ENCODE measurements at regions not wholly inside any gene's neighbourhood (a gene's known extent, or its start where the extent isn't known, plus 50 kb on each side); places are given as distances from the start of the nearest gene placed in this dataset.

DNA sequence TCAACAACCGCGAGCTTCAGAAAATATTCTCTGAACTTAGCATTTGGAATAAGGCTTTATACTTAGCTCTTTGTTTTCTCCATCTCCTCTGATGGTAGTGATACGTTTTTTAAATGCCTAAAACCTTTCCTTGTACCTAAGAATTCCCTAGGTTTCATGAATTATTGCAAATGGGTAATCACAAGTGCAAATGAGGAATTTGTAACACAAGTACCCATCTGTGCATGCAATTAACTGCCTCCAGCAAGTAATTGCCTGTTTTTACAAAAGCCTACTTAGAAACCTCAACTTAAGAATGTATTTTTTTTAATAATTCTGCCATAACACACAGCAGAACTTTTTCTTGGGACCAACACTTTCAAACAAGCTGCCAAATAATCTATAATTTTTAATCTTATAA lies 149.2 kb downstream of the PHLDA1 start:
- no peak overlapping the region for H3K4me2 ChIP-seq (ENCODE audit: insufficient read depth, low read length)
- H3K9me3 ChIP-seq (ENCODE audit: low read depth, low read length): no peaks in the 10 kb centered on the region
- H3K36me3 ChIP-seq (ENCODE audit: insufficient read depth, low read length): no peaks in the 10 kb centered on the region
- no peaks in the 10 kb centered on the region for H3K27me3 ChIP-seq (ENCODE audit: insufficient read depth, low read length)
- peaks cover 10% of the 10 kb centered on the region for H3K4me1 ChIP-seq (ENCODE audit: insufficient read depth, low read length)
- TF ChIP-seq CTCF (IDR thresholded peaks at IDR 0.05; ENCODE audit: extremely low read depth, low read depth, low read length): no peak
- no peaks in the 10 kb centered on the region for H3K79me2 ChIP-seq (ENCODE audit: insufficient read depth, low read length)
- no peak overlapping the region for H2AFZ ChIP-seq (ENCODE audit: low read length)
- no peak overlapping the region for H3K4me3 ChIP-seq (ENCODE audit: insufficient read depth, low read length)
- DNase-seq (ENCODE audit: insufficient read length, low spot score, missing footprints): no peak
- H3K27ac ChIP-seq (ENCODE audit: low read depth, low read length): no peak overlapping the region
- no peaks in the 10 kb centered on the region for H4K20me1 ChIP-seq (ENCODE audit: insufficient read depth, low read length)

- no peak for DNase-seq (ENCODE audit: insufficient read length, low spot score, missing footprints)
- no peak overlapping the region for H3K4me2 ChIP-seq (ENCODE audit: insufficient read depth, low read length)
- no peak for TF ChIP-seq CTCF (IDR thresholded peaks at IDR 0.05; ENCODE audit: extremely low read depth, low read depth, low read length)
- H3K27me3 ChIP-seq (ENCODE audit: insufficient read depth, low read length): no peaks in the 10 kb centered on the region
- no peak overlapping the region for H3K27ac ChIP-seq (ENCODE audit: low read depth, low read length)
- no peaks in the 10 kb centered on the region for H3K9me3 ChIP-seq (ENCODE audit: low read depth, low read length)
- no peaks in the 10 kb centered on the region for H3K36me3 ChIP-seq (ENCODE audit: insufficient read depth, low read length)
- H3K4me1 ChIP-seq (ENCODE audit: insufficient read depth, low read length): peaks cover 14% of the 10 kb centered on the region
- H4K20me1 ChIP-seq (ENCODE audit: insufficient read depth, low read length): no peaks in the 10 kb centered on the region
- H2AFZ ChIP-seq (ENCODE audit: low read length): no peak overlapping the region
- H3K79me2 ChIP-seq (ENCODE audit: insufficient read depth, low read length): no peaks in the 10 kb centered on the region
- no peak overlapping the region for H3K4me3 ChIP-seq (ENCODE audit: insufficient read depth, low read length)
These were observed 149.7 kb downstream of the PHLDA1 start for GRCh38 chr12:75881920-75882319.

GRCh38 chr12:75877763-75878621 lies 153.6 kb downstream of the PHLDA1 start:
- Histone ChIP-seq H3K4me3 (ENCODE audit: insufficient read depth, low read length) (peak overlapping the region; percentile 47), H3K4me1 (ENCODE audit: insufficient read depth, low read length) (peaks cover 14% of the 10 kb centered on the region), H3K79me2 (ENCODE audit: insufficient read depth, low read length) (no peaks in the 10 kb centered on the region), H3K9me3 (ENCODE audit: low read depth, low read length) (no peaks in the 10 kb centered on the region), H2AFZ (ENCODE audit: low read length) (peak overlapping the region; percentile 47), H3K27me3 (ENCODE audit: insufficient read depth, low read length) (no peaks in the 10 kb centered on the region), H3K36me3 (ENCODE audit: insufficient read depth, low read length) (no peaks in the 10 kb centered on the region), H4K20me1 (ENCODE audit: insufficient read depth, low read length) (no peaks in the 10 kb centered on the region), H3K4me2 (ENCODE audit: insufficient read depth, low read length) (peak overlapping the region; percentile 75), H3K27ac (ENCODE audit: low read depth, low read length) (peak overlapping the region; percentile 62)
- no peak for TF ChIP-seq CTCF (IDR thresholded peaks at IDR 0.05; ENCODE audit: extremely low read depth, low read depth, low read length)
- DNase-seq (ENCODE audit: insufficient read length, low spot score, missing footprints): peak; percentile 74
